Breast epithelium (tissue), 4 donors: ENCODE measurements at regions not wholly inside any gene's neighbourhood (a gene's known extent, or its start where the extent isn't known, plus 50 kb on each side); places are given as distances from the start of the nearest gene placed in this dataset.
"Not testable (repeated sequence)": the region's sequence is repeated elsewhere in the genome, so short reads cannot be mapped to it uniquely, and the experiment has no call there.

Experiments
- DNase-seq, 2 donors: peaks; one replicate each; pipeline ENCODE4 v3.0.0-alpha.2; 2019; ENCODE audit warnings: low spot score in 2 of 2
- H3K27ac ChIP-seq, 2 donors: fragments of 200-600 bp; sonication (generic) in 1 of 2; one replicate each; pipeline ENCODE4 v1.5.1; 2016 to 2019; ENCODE audit warnings: mild to moderate bottlenecking in 1 of 2
- H3K27me3 ChIP-seq, 2 donors: fragments of 200-600 bp; sonication (generic) in 1 of 2; one replicate each; pipeline versions ENCODE4 v1.5.1 to v1.6.0; 2017 to 2019; ENCODE audit warnings: control low read depth in 1 of 2, mild to moderate bottlenecking in 1 of 2
- H3K36me3 ChIP-seq: fragments of 200-600 bp; one replicate; pipeline ENCODE4 v1.5.1; 2019
- H3K4me1 ChIP-seq, 2 donors: fragments of 200-600 bp; sonication (generic); one replicate each; pipeline ENCODE4 v1.5.1; 2016 to 2019; ENCODE audit warnings: control low read depth in 1 of 2
- H3K4me3 ChIP-seq, 3 donors: fragments of 200-600 bp; sonication (generic); 1 replicate in 2 of 3; 2 replicates in 1 of 3; pipeline ENCODE4 v1.5.1; 2016 to 2019; ENCODE audit warnings: mild to moderate bottlenecking in 3 of 3, moderate library complexity in 2 of 3
- H3K9me3 ChIP-seq, 2 donors: fragments of 200-600 bp; sonication (generic) in 1 of 2; one replicate each; pipeline ENCODE4 v1.5.1; 2016 to 2019; ENCODE audit warnings: control low read depth in 1 of 2
- CTCF ChIP-seq, 3 donors: fragments of 450-650 bp; IDR thresholded peaks; one replicate each; pipeline ENCODE4 v1.5.1; 2016 to 2017; ENCODE audit warnings: antibody characterized with exemption in 3 of 3, mild to moderate bottlenecking in 3 of 3, moderate library complexity in 3 of 3
- POLR2A ChIP-seq: fragments of 450-650 bp; IDR thresholded peaks from one replicate; pipeline ENCODE4 v1.6.1; 2016; ENCODE audit warnings: antibody characterized with exemption, mild to moderate bottlenecking, moderate library complexity
- POLR2AphosphoS5 ChIP-seq, 3 donors: sonication (generic); formaldehyde crosslinking; IDR thresholded peaks; one replicate each; pipeline ENCODE4 v1.6.1; 2017; ENCODE audit warnings: antibody characterized with exemption in 3 of 3
- intact Hi-C: fragments of 100-400 bp; cut with DNase I; formaldehyde crosslinking; loops from one replicate; pipeline ENCODE4 v1.15.1; 2023; ENCODE audit warnings: low total_unique reads

GRCh38 chr5:106399391-106399790, 1271.3 kb downstream of the EFNA5 start:
- TF ChIP-seq CTCF (IDR thresholded peaks at IDR 0.05) (no peak), POLR2AphosphoS5 (IDR thresholded peaks at IDR 0.05) (no peak), POLR2A (no peak)
- intact Hi-C loops = no loop called here

GRCh38 chr5:106397700-106398099, 1273.0 kb downstream of the EFNA5 start:
- H3K9me3 ChIP-seq = no peaks in the 10 kb centered on the region
- no peaks in the 10 kb centered on the region for H3K27me3 ChIP-seq
- H3K4me3 ChIP-seq = no peak overlapping the region
- no peaks in the 10 kb centered on the region for H3K4me1 ChIP-seq
- H3K36me3 ChIP-seq = no peaks in the 10 kb centered on the region
- intact Hi-C loops = no loop called here
- H3K27ac ChIP-seq = peak overlapping the region; percentile 53 to 67
- no peak for TF ChIP-seq POLR2AphosphoS5 (IDR thresholded peaks at IDR 0.05)
- peak in 1 of 2 donors; percentile 27 for DNase-seq

More at GRCh38 chr5:106399391-106399790, 1271.3 kb downstream of the EFNA5 start:
- H3K4me3 ChIP-seq = no peak overlapping the region
- no peak overlapping the region for H3K27ac ChIP-seq
- no peaks in the 10 kb centered on the region for H3K36me3 ChIP-seq
- H3K9me3 ChIP-seq = no peaks in the 10 kb centered on the region
- H3K4me1 ChIP-seq = no peaks in the 10 kb centered on the region
- no peak for DNase-seq
- H3K27me3 ChIP-seq = no peaks in the 10 kb centered on the region

- Histone ChIP-seq H3K27me3 (no peaks in the 10 kb centered on the region), H3K9me3 (no peaks in the 10 kb centered on the region), H3K4me1 (no peaks in the 10 kb centered on the region), H3K4me3 (no peak overlapping the region), H3K36me3 (no peaks in the 10 kb centered on the region), H3K27ac (no peak overlapping the region)
- intact Hi-C loops = no loop called here
- no peak for TF ChIP-seq POLR2AphosphoS5 (IDR thresholded peaks at IDR 0.05)
- TF ChIP-seq CTCF (IDR thresholded peaks at IDR 0.05) = no peak
- TF ChIP-seq POLR2A = no peak
- DNase-seq = no peak
Observed at GRCh38 chr5:106393276-106393675, 1277.5 kb downstream of the EFNA5 start.

GRCh38 chr5:106392766-106393165, 1278.0 kb downstream of the EFNA5 start:
- intact Hi-C loops = no loop called here

GRCh38 chr5:106387767-106388166, 1283.0 kb downstream of the EFNA5 start:
- H3K4me3 ChIP-seq, H3K27ac ChIP-seq, H3K27me3 ChIP-seq, H3K9me3 ChIP-seq, H3K4me1 ChIP-seq, intact Hi-C loops, DNase-seq, H3K36me3 ChIP-seq: not testable (repeated sequence)

More at GRCh38 chr5:106392766-106393165, 1278.0 kb downstream of the EFNA5 start:
- no peaks in the 10 kb centered on the region for H3K9me3 ChIP-seq
- H3K4me1 ChIP-seq = no peaks in the 10 kb centered on the region
- no peak overlapping the region for H3K27ac ChIP-seq
- no peaks in the 10 kb centered on the region for H3K36me3 ChIP-seq
- H3K27me3 ChIP-seq = no peaks in the 10 kb centered on the region
- H3K4me3 ChIP-seq = no peak overlapping the region
- TF ChIP-seq POLR2AphosphoS5 (IDR thresholded peaks at IDR 0.05) (no peak), POLR2A (no peak), CTCF (IDR thresholded peaks at IDR 0.05) (no peak)
- no peak for DNase-seq

- no peak overlapping the region for H3K27ac ChIP-seq
- TF ChIP-seq CTCF (IDR thresholded peaks at IDR 0.05) (no peak), POLR2AphosphoS5 (IDR thresholded peaks at IDR 0.05) (no peak)
- no peaks in the 10 kb centered on the region for H3K27me3 ChIP-seq
Observed at GRCh38 chr5:106386287-106386686, 1284.5 kb downstream of the EFNA5 start.

More at GRCh38 chr5:106386287-106386686, 1284.5 kb downstream of the EFNA5 start:
- H3K4me3 ChIP-seq = no peak overlapping the region
- no peak for DNase-seq
- no peaks in the 10 kb centered on the region for H3K36me3 ChIP-seq
- intact Hi-C loops = no loop called here
- H3K9me3 ChIP-seq = no peaks in the 10 kb centered on the region
- no peaks in the 10 kb centered on the region for H3K4me1 ChIP-seq
